Skeletal muscle cell (primary cell): ENCODE measurements at regions not wholly inside any gene's neighbourhood (a gene's known extent, or its start where the extent isn't known, plus 50 kb on each side); places are given as distances from the start of the nearest gene placed in this dataset.

Experiments used
- DNase-seq: peaks from one replicate; pipeline ENCODE4 v3.0.0-alpha.2; 2010; ENCODE audit warnings: low read depth
- H3K4me3 ChIP-seq: 2 replicates; pipeline ENCODE4 v1.5.1; 2011; ENCODE audit warnings: low read depth, mild to moderate bottlenecking, control low read depth, low read length, moderate library complexity

- no peak for DNase-seq
- no peak overlapping the region for H3K4me3 ChIP-seq
Measured at GRCh38 chr4:11019451-11020240, 335.1 kb upstream of the CLNK start.

- no peak for DNase-seq
- H3K4me3 ChIP-seq: no peak overlapping the region
Measured at GRCh38 chr4:11014199-11014598, 329.6 kb upstream of the CLNK start.

DNA sequence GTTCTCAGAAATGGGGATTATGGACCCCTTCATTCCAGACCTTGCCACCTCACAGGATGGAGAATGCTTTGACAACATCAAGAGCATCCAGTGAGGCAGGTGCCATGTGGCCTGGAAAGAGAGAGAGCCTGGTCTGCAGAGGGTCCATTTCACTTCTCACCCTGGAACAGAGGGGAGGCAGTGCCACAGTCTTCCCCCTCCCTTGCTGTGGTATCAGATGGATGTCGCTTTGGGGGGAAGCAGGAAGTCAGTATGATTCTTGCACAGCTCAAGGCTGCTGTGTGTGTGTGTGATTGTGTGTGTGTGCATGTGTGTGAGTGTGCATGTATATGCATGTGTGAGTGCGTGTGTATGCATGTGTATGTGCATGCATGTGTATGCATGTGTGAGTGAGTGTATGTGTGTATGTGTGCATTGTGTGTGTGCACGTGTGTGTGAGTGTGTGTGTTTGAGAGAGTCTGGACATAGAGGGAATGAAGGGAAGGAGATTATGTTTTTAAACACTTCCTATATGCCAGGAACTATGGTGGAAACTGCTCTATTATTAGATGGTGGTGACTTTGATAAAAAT lies 328.6 kb upstream of the CLNK start:
- no peak for DNase-seq
- H3K4me3 ChIP-seq: no peak overlapping the region

DNA sequence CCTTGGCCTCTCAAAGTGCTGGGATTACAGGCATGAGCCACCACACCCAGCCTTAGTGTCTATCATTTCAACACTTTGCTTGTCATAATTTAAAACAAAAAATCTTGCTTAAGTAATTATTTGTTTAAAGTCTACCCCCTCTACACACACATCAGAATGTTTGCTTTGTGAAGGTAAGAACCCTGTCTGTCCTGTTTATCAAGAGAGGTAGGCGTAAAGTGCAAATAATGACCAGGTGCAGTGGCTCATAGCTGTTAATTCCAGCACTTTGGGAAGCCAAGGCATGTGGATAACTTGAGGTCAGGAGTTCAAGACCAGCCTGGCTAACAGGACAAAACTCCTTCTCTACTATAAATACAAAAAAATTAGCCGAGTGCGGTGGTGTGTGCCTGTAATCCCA lies 326.7 kb upstream of the CLNK start:
- DNase-seq: no peak
- H3K4me3 ChIP-seq: no peak overlapping the region

DNA sequence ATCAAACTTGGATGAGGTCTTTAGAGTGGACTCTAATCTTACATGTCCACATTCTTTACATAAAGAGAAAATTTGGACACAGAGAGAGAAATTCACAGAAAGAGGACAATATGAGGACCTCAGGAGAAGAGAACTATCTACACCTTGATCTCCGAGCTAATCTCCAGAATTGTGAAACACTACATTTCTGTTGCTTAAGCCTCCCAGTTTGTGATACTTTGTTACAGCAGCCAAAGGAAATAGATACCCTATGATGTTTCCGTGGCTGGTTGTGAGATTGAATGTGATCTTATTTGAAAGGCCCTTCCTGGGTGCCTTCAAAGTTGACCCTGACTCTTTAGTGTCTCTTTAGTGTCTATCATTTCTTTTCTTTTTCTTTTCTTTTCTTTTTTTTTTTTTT lies 326.1 kb upstream of the CLNK start:
- DNase-seq: no peak

DNA sequence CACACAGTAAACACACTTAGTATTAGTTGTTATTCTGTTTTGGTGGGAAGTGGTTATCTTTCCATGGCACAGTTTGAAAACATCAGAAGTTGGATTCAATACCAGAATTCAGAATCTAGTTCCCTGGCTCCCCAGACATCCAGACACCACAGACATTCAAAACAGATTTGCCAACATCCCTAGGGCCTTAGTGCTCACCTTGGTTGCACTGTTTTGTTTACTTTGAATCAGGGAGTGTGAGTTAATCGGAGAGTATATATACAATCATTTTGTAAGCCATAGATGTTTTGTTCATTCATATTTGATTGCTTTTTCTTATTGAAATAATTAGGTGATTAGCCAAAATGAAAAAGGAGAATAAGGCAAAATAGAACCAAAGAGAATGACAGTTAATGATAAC lies 324.7 kb upstream of the CLNK start:
- no peak overlapping the region for H3K4me3 ChIP-seq
- no peak for DNase-seq

More for the DNA sequence above, 326.1 kb upstream of the CLNK start:
- H3K4me3 ChIP-seq: no peak overlapping the region

GRCh38 chr4:11005300-11005699 lies 320.7 kb upstream of the CLNK start:
- no peak overlapping the region for H3K4me3 ChIP-seq

GRCh38 chr4:11004818-11005217 lies 320.2 kb upstream of the CLNK start:
- H3K4me3 ChIP-seq: no peak overlapping the region
- no peak for DNase-seq

More at GRCh38 chr4:11005300-11005699, 320.7 kb upstream of the CLNK start:
- no peak for DNase-seq

DNA sequence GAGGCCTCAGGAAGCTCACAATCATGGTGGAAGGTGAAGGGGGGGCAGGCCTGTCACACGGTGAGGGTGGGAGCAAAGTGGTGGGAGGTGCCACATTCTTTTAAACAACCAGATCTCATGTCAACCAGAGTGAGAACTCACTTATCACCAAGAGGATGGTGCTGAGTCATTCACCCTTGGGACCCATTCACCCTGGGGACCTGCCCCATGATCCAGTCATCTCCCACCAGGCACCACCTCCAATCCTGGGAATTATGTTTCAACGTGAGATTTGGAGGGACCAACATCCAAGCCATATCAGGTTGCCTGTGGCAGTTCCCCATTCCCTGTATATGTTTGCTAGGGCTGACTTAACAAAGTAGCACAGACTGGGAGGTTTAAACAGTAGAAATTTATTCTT lies 318.4 kb upstream of the CLNK start:
- H3K4me3 ChIP-seq: no peak overlapping the region
- no peak for DNase-seq

GRCh38 chr4:10998846-10999245 lies 314.3 kb upstream of the CLNK start:
- DNase-seq: peak; percentile 4
- no peak overlapping the region for H3K4me3 ChIP-seq

DNA sequence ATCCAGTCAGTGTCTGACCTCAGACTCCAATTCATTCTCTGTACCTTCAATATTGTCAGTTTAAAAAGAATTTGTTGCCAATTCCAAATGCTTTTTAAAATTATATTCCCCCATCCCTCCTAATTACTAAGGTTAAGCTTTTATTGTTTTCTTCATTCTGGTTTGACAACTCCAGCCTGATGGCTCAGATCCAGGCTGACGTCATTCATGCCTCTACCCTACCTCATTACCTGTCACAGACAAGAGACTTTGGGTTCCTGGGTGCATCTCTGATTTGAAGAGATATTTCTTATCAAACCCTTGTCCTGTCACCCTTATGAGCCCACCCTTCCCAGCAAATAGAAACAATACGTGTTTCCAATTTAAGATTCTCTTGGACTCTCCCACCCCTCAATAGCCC lies 300.2 kb upstream of the CLNK start:
- no peak overlapping the region for H3K4me3 ChIP-seq
- no peak for DNase-seq

GRCh38 chr4:10983885-10984640 lies 299.5 kb upstream of the CLNK start:
- H3K4me3 ChIP-seq: no peak overlapping the region
- no peak for DNase-seq

DNA sequence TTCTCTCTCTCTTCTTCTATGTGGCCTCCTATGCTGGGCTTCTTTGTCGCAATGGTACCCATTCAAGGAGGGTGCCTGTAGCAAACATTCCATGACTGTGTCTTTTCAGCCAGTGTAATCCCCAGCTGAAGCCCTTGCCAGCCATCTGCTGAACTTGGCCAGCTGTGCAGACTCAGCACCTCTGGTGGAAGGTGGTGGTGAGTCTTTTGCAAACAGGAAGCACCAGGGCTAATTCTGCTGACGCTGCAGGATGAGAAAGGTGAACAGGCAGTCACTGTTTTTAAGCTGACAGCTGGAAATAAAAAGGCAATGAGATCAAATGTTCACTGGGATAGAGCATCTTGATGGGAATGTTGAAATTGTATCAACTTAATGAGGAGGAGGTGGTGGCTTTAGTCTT lies 298.7 kb upstream of the CLNK start:
- no peak for DNase-seq
- no peak overlapping the region for H3K4me3 ChIP-seq

GRCh38 chr4:10982305-10982704 lies 297.7 kb upstream of the CLNK start:
- no peak overlapping the region for H3K4me3 ChIP-seq
- no peak for DNase-seq

DNA sequence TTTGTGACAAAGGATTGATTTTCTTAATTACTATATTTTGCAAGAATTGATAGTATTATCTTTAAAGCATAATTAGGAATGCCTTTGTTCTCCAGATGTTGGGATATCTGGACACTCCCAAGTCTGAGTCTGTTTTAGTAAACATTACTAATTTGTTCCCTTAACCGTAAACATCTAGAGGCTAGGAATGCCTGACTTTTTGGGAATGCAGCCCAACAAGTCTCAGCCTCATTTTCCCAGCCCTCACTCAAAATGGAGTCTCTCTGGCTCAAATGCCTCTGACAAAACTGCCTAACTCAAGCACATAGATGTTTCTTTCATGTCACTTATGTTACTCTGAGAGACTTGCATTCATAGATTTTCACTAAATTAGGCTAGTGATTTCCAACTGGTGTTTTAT lies 297.0 kb upstream of the CLNK start:
- DNase-seq: no peak
- H3K4me3 ChIP-seq: no peak overlapping the region

GRCh38 chr4:10981096-10981495 lies 296.5 kb upstream of the CLNK start:
- H3K4me3 ChIP-seq: no peak overlapping the region

DNA sequence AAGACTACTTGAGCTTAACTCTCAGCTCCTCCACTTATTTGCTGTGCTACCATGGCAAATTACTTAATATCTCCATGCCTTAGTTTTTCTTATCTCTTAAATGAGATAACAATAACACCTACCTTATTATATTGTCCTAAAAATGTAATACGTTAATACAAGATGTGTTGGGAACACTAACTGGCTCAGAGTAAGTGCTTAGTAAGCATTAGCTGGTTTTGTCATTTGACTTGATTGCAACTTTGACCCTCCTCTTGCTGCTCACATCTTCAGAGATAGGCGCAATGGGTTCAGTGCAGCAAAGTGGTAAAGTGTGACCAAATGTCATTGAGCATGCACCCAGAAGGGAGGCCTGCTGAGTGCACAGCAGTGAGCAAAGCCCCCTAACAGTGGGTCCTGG lies 294.5 kb upstream of the CLNK start:
- no peak overlapping the region for H3K4me3 ChIP-seq
- DNase-seq: no peak

More at GRCh38 chr4:10981096-10981495, 296.5 kb upstream of the CLNK start:
- DNase-seq: no peak

GRCh38 chr4:10977534-10977933 lies 293.0 kb upstream of the CLNK start:
- no peak for DNase-seq
- H3K4me3 ChIP-seq: no peak overlapping the region

- DNase-seq: no peak
- no peak overlapping the region for H3K4me3 ChIP-seq
Measured at GRCh38 chr4:10974371-10974770, 289.8 kb upstream of the CLNK start.

- DNase-seq: no peak
- no peak overlapping the region for H3K4me3 ChIP-seq
Measured at GRCh38 chr4:10973686-10974085, 289.1 kb upstream of the CLNK start.
